Heart left ventricle (tissue), 16 donors: ENCODE measurements at regions not wholly inside any gene's neighbourhood (a gene's known extent, or its start where the extent isn't known, plus 50 kb on each side); places are given as distances from the start of the nearest gene placed in this dataset.

ENCODE experiments used
- ATAC-seq, 4 donors: fragments of 200-7000 bp; cut with Tn5 transposase; one replicate each; pipeline ENCODE4 v1.9.1; 2020 to 2022; ENCODE audit warnings: moderate library complexity in 4 of 4, mild to moderate bottlenecking in 3 of 4, moderate number of reproducible peaks in 1 of 4
- DNase-seq, 5 donors: peaks; one replicate each; pipeline ENCODE4 v3.0.0-alpha.2; 2020
- H3K27ac ChIP-seq, 12 donors: fragments of 200-600 bp; sonication (generic) in 4 of 12; one replicate each; pipeline versions ENCODE4 v1.5.0 to v1.8.0; 2016 to 2022; ENCODE audit warnings: mild to moderate bottlenecking in 2 of 12
- H3K27me3 ChIP-seq, 9 donors: fragments of 200-600 bp; sonication (generic) in 2 of 9; one replicate each; pipeline versions ENCODE4 v1.5.1 to v1.8.0; 2016 to 2022; ENCODE audit warnings: mild to moderate bottlenecking in 3 of 9
- H3K36me3 ChIP-seq, 9 donors: fragments of 200-600 bp; sonication (generic) in 2 of 9; one replicate each; pipeline versions ENCODE4 v1.5.0 to v1.8.0; 2018 to 2022; ENCODE audit warnings: mild to moderate bottlenecking in 2 of 9
- H3K4me1 ChIP-seq, 12 donors: fragments of 200-600 bp; sonication (generic) in 4 of 12; one replicate each; pipeline versions ENCODE4 v1.5.0 to v1.8.0; 2016 to 2022; ENCODE audit warnings: mild to moderate bottlenecking in 3 of 12
- H3K4me3 ChIP-seq, 12 donors: fragments of 200-600 bp; sonication (generic) in 4 of 12; one replicate each; pipeline versions ENCODE4 v1.5.0 to v1.8.0; 2017 to 2022; ENCODE audit warnings: mild to moderate bottlenecking in 9 of 12, moderate library complexity in 4 of 12
- H3K9me3 ChIP-seq, 12 donors: fragments of 200-600 bp; sonication (generic) in 4 of 12; one replicate each; pipeline versions ENCODE4 v1.5.0 to v1.8.0; 2016 to 2022; ENCODE audit warnings: mild to moderate bottlenecking in 1 of 12
- CTCF ChIP-seq, 12 donors: fragments of 200-600 bp; sonication (generic) in 4 of 12; IDR thresholded peaks; one replicate each; pipeline versions ENCODE4 v1.5.0 to v1.8.0; 2018 to 2022; ENCODE audit warnings: antibody characterized with exemption in 12 of 12, mild to moderate bottlenecking in 5 of 12
- POLR2A ChIP-seq, 2 donors: fragments of 450-650 bp; IDR thresholded peaks; one replicate each; pipeline ENCODE4 v1.6.1; 2017; ENCODE audit warnings: antibody characterized with exemption in 2 of 2, mild to moderate bottlenecking in 2 of 2, moderate library complexity in 2 of 2
- WGBS, 4 donors: extraction: QIAGEN DNeasy Blood & Tissue Kit in 2 of 4; methylation state at CpG; one replicate each; pipeline versions ENCODE4 v1.1.5 to v1.1.7; 2013 to 2018; 5-methylcytosine and 5-hydroxymethylcytosine counted together
- intact Hi-C, 10 donors: fragments of 100-400 bp; cut with DNase I; formaldehyde crosslinking; loops; one replicate each; pipeline versions ENCODE4 v1.11.1 to v1.14.2; 2022
- donor health status: ischemic (EF 13 %, LVEDD 7.1; RV severe dilation, severe dysfunction).
- donor health status: healthy with polysubstance abuse.
- donor health status: DM: no; HTN: yes; CAD: no.
- donor health status: DM: no; HTN: no; CAD: no.
- donor health status: ischemic (EF 25% LVEDD 6.9; RV normal size, moderate dysfunction).
- donor health status: ischemic (EF 25% LVEDD 5.7; RV mildly dilated, moderate dysfunction).
- donor health status: healthy.
- donor health status: DM: yes; HTN: yes; CAD: no.
- donor health status: ischemic (EF 35%, LVEDD 5.7; RV mildly dilated, moderate dysfunction).
- donor health status: nonischemic (EF 11% LVEDD 7.7; RV severe dilation, severe dysfunction).
- donor health status: DM: yes; HTN: yes; CAD: no.
- donor health status: PGD.
- donor health status: ischemic (EF 29% LVEDD 5.4; RV normal size, mild dysfunction).
- donor health status: nonischemic (EF 23%, LVEDD 6.1; RV moderate dilation, normal function).

- H3K4me3 ChIP-seq = no peak overlapping the region
- H3K27ac ChIP-seq = no peak overlapping the region
- H3K36me3 ChIP-seq = no peaks in the 10 kb centered on the region
- TF ChIP-seq CTCF (IDR thresholded peaks at IDR 0.05) (no peak), POLR2A (IDR thresholded peaks at IDR 0.05) (no peak)
- ATAC-seq (no peak), DNase-seq (peak in 1 of 5 donors; percentile 4)
- peaks cover 0 to under 1% (median 0%) of the 10 kb centered on the region in 12 donors for H3K4me1 ChIP-seq
- 96 to 97% (median 96%) methylated on average over 26 of the region's 26 CpGs for WGBS, 4 donors
- H3K9me3 ChIP-seq = no peaks in the 10 kb centered on the region
- H3K27me3 ChIP-seq = no peaks in the 10 kb centered on the region
- intact Hi-C loops = no loop called here
Measured at GRCh38 chr11:69233744-69234570, 60.0 kb upstream of the MYEOV start.

- intact Hi-C loops = no loop called here
- ATAC-seq (no peak), DNase-seq (peak in 1 of 5 donors; percentile 6)
- 92 to 96% (median 93%) methylated on average over 11 of the region's 11 CpGs for WGBS, 4 donors
- no peak for TF ChIP-seq CTCF (IDR thresholded peaks at IDR 0.05)
- Histone ChIP-seq H3K4me1 (peaks cover 0 to 5% (median 0%) of the 10 kb centered on the region in 12 donors), H3K36me3 (no peaks in the 10 kb centered on the region), H3K9me3 (no peaks in the 10 kb centered on the region), H3K27me3 (no peaks in the 10 kb centered on the region), H3K27ac (no peak overlapping the region), H3K4me3 (no peak overlapping the region)
Measured at GRCh38 chr11:69234740-69235710, 58.9 kb upstream of the MYEOV start.

- intact Hi-C loops = no loop called here
- Histone ChIP-seq H3K36me3 (no peaks in the 10 kb centered on the region), H3K27me3 (no peaks in the 10 kb centered on the region), H3K4me3 (no peak overlapping the region), H3K27ac (peak overlapping the region in 1 of 12 donors; percentile 13), H3K4me1 (peaks cover 0 to 5% (median 0%) of the 10 kb centered on the region in 12 donors), H3K9me3 (no peaks in the 10 kb centered on the region)
- ATAC-seq (peak in 1 of 4 donors; percentile 29), DNase-seq (peak in 3 of 5 donors; percentile 23 to 54 (median 37))
- WGBS, 4 donors = 30 to 57% (median 44%) methylated on average over 5 of the region's 5 CpGs
- TF ChIP-seq POLR2A (IDR thresholded peaks at IDR 0.05) = no peak
- no peak for TF ChIP-seq CTCF (IDR thresholded peaks at IDR 0.05)
Measured at GRCh38 chr11:69238573-69239351, 55.2 kb upstream of the MYEOV start.
